IMR-90 (cell line): ENCODE measurements at regions not wholly inside any gene's neighbourhood (a gene's known extent, or its start where the extent isn't known, plus 50 kb on each side); places are given as distances from the start of the nearest gene placed in this dataset.

Source experiments
- ATAC-seq: fragments of 200-7000 bp; cut with Tn5 transposase; 2 replicates; pipeline ENCODE4 v1.9.1; 2020; ENCODE audit warnings: low read depth, mild to moderate bottlenecking, moderate library complexity
- BruUV-seq: library from RNA; stranded (reverse); fragments of 400-500 nt; replicated peaks from 2 replicates; lab custom pipeline; 2021; lab: Mats Ljungman, UMichigan
- CTCF ChIA-PET: fragments of 300-600 bp; formaldehyde crosslinking; extraction: SDS; loops from one replicate; lab custom pipeline; 2021; ENCODE audit warnings: antibody characterized with exemption; lab: Yijun Ruan, JAX
- POLR2A ChIA-PET: fragments of 300-600 bp; sonication (Branson Sonifier 250); formaldehyde crosslinking; loops from one replicate; lab custom pipeline; 2022; ENCODE audit warnings: antibody characterized with exemption; ENCODE audit not compliant: unreplicated experiment; lab: Charles Lee
- DNase-seq: peaks from one replicate; pipeline ENCODE4 v3.0.0; 2013
- H2AFZ ChIP-seq: replicated peaks from 2 replicates; pipeline ENCODE3; 2013; ENCODE audit warnings: low read length, mild to moderate bottlenecking; ENCODE audit not compliant: poor library complexity
- H2AK5ac ChIP-seq: 2 replicates; pipeline ENCODE4 v1.6.1; 2013; ENCODE audit warnings: low read depth, low read length, inconsistent platforms
- H2AK9ac ChIP-seq: replicated peaks from 2 replicates; pipeline ENCODE3; 2013; ENCODE audit warnings: mild to moderate bottlenecking, low read depth, low read length, moderate library complexity; ENCODE audit not compliant: poor library complexity
- H2BK120ac ChIP-seq: 2 replicates; pipeline ENCODE4 v1.6.1; 2013; ENCODE audit warnings: low read depth, low read length, inconsistent platforms
- H2BK15ac ChIP-seq: 3 replicates; pipeline ENCODE4 v1.6.1; 2013; ENCODE audit warnings: low read depth, low read length, inconsistent platforms
- H2BK20ac ChIP-seq: 2 replicates; pipeline ENCODE4 v1.6.1; 2013; ENCODE audit warnings: low read depth, mild to moderate bottlenecking, inconsistent platforms, low read length, moderate library complexity
- H2BK5ac ChIP-seq: 2 replicates; pipeline ENCODE4 v1.6.1; 2013; ENCODE audit warnings: mild to moderate bottlenecking, low read depth, low read length, inconsistent platforms; ENCODE audit not compliant: poor library complexity, severe bottlenecking
- H3K14ac ChIP-seq: replicated peaks from 2 replicates; pipeline ENCODE4 v1.6.1; 2013; ENCODE audit warnings: low read depth, low read length, inconsistent platforms
- H3K18ac ChIP-seq: 2 replicates; pipeline ENCODE4 v1.6.1; 2013; ENCODE audit warnings: low read depth, low read length, control low read depth
- H3K23ac ChIP-seq: 2 replicates; pipeline ENCODE4 v1.6.1; 2013; ENCODE audit warnings: low read depth, low read length, inconsistent platforms
- H3K27ac ChIP-seq: 2 replicates; pipeline ENCODE4 v1.5.1; 2013; ENCODE audit warnings: mild to moderate bottlenecking, control low read depth, low read length; ENCODE audit not compliant: insufficient read depth
- H3K27me3 ChIP-seq: 2 replicates; pipeline ENCODE4 v1.6.1; 2013; ENCODE audit warnings: low read length; ENCODE audit not compliant: control insufficient read depth, insufficient read depth
- H3K36me3 ChIP-seq: 2 replicates; pipeline ENCODE4 v1.6.1; 2013; ENCODE audit warnings: low read length, mixed read lengths; ENCODE audit not compliant: control insufficient read depth, insufficient read depth
- H3K4ac ChIP-seq: 2 replicates; pipeline ENCODE4 v1.6.1; 2013; ENCODE audit warnings: low read depth, low read length, inconsistent platforms
- H3K4me1 ChIP-seq: 2 replicates; pipeline ENCODE4 v1.6.1; 2013; ENCODE audit warnings: low read length, mixed read lengths; ENCODE audit not compliant: control insufficient read depth, insufficient read depth
- H3K4me2 ChIP-seq: 2 replicates; pipeline ENCODE4 v1.6.1; 2013; ENCODE audit warnings: low read depth, mild to moderate bottlenecking, control low read depth, low read length, moderate library complexity
- H3K4me3 ChIP-seq: 2 replicates; pipeline ENCODE4 v1.5.1; 2013; ENCODE audit warnings: low read depth, mild to moderate bottlenecking, control low read depth, low read length, moderate library complexity; ENCODE audit not compliant: insufficient read depth
- H3K56ac ChIP-seq: 2 replicates; pipeline ENCODE4 v1.6.1; 2013; ENCODE audit warnings: low read length, inconsistent platforms; ENCODE audit not compliant: insufficient read depth; ENCODE audit errors: extremely low read depth
- H3K79me1 ChIP-seq, 2 experiments: 2 replicates each; pipeline ENCODE4 v1.6.1; 2013; ENCODE audit warnings: low read length in 2 of 2, inconsistent platforms in 1 of 2, low read depth in 1 of 2
- H3K9ac ChIP-seq: 2 replicates; pipeline ENCODE4 v1.6.1; 2013; ENCODE audit warnings: low read depth, low read length, control low read depth
- H3K9me1 ChIP-seq: 2 replicates; pipeline ENCODE4 v1.6.1; 2013; ENCODE audit warnings: low read length, inconsistent platforms; ENCODE audit not compliant: insufficient read depth
- H3K9me3 ChIP-seq: 2 replicates; pipeline ENCODE4 v1.6.1; 2013; ENCODE audit warnings: low read length; ENCODE audit not compliant: control insufficient read depth, insufficient read depth
- H4K20me1 ChIP-seq: 2 replicates; pipeline ENCODE4 v1.6.1; 2013; ENCODE audit warnings: low read length, inconsistent platforms; ENCODE audit not compliant: insufficient read depth
- H4K5ac ChIP-seq: 2 replicates; pipeline ENCODE4 v1.6.1; 2013; ENCODE audit warnings: mild to moderate bottlenecking, low read depth, low read length, control low read depth
- H4K8ac ChIP-seq, 2 experiments: 2 replicates each; pipeline ENCODE4 v1.6.1; 2013; ENCODE audit warnings: low read depth in 2 of 2, low read length in 2 of 2, control low read depth in 1 of 2, inconsistent platforms in 1 of 2
- H4K91ac ChIP-seq: 2 replicates; pipeline ENCODE4 v1.6.1; 2013; ENCODE audit warnings: low read depth, low read length, inconsistent platforms; ENCODE audit not compliant: insufficient read depth
- BHLHE40 ChIP-seq: fragments of 150-350 bp; IDR thresholded peaks from 2 replicates; pipeline ENCODE4 v1.6.1; 2016; ENCODE audit warnings: mild to moderate bottlenecking, low read depth, low read length
- CEBPB ChIP-seq: IDR thresholded peaks from 2 replicates; pipeline ENCODE4 v1.6.1; 2012; ENCODE audit warnings: low read depth, low read length, improper control_type of control experiment
- CHD1 ChIP-seq: IDR thresholded peaks from 2 replicates; pipeline ENCODE4 v1.6.1; 2012; ENCODE audit warnings: low read depth, low read length, improper control_type of control experiment
- FOS ChIP-seq: fragments of 150-350 bp; IDR thresholded peaks from 2 replicates; pipeline ENCODE4 v1.6.1; 2016; ENCODE audit warnings: low read depth, low read length
- MAFK ChIP-seq: IDR thresholded peaks from 2 replicates; pipeline ENCODE4 v1.6.1; 2012; ENCODE audit warnings: low read depth, low read length, improper control_type of control experiment
- MAZ ChIP-seq: IDR thresholded peaks from 2 replicates; pipeline ENCODE4 v1.6.1; 2012; ENCODE audit warnings: low read depth, mild to moderate bottlenecking, low read length, improper control_type of control experiment, moderate library complexity, borderline replicate concordance
- MXI1 ChIP-seq: IDR thresholded peaks from 2 replicates; pipeline ENCODE4 v1.6.1; 2012; ENCODE audit warnings: low read depth, mild to moderate bottlenecking, low read length, moderate library complexity, borderline replicate concordance
- NFE2L2 ChIP-seq: fragments of 150-350 bp; IDR thresholded peaks from 2 replicates; pipeline ENCODE4 v1.6.1; 2016; ENCODE audit warnings: low read depth, mild to moderate bottlenecking, low read length
- RAD21 ChIP-seq: IDR thresholded peaks from 2 replicates; pipeline ENCODE4 v1.6.1; 2012; ENCODE audit warnings: low read length, improper control_type of control experiment
- SMC3 ChIP-seq: fragments of 150-350 bp; IDR thresholded peaks from 2 replicates; pipeline ENCODE4 v1.6.1; 2016; ENCODE audit warnings: low read depth, mild to moderate bottlenecking, antibody characterized with exemption, low read length, moderate library complexity
- USF2 ChIP-seq: fragments of 150-350 bp; IDR thresholded peaks from 2 replicates; pipeline ENCODE4 v1.6.1; 2017; ENCODE audit warnings: mild to moderate bottlenecking, antibody characterized with exemption, low read length, low read depth
- WGBS, 2 experiments: methylation state at CpG; one replicate each; pipeline versions ENCODE4 v1.1.5 to v1.1.7; 2013; ENCODE audit warnings: missing lambda C conversion rate in 2 of 2; ENCODE audit not compliant: insufficient read length in 1 of 2; ENCODE audit errors: extremely low coverage in 2 of 2; 5-methylcytosine and 5-hydroxymethylcytosine counted together
- dilution Hi-C: fragments of 300-500 bp; cut with HindIII; formaldehyde crosslinking; loops from one replicate; pipeline ENCODE4 v1.14.3; 2018; ENCODE audit warnings: low sequenced_read_pairs; ENCODE audit not compliant: unreplicated experiment
- in situ Hi-C: fragments of 300-500 bp; cut with MboI; formaldehyde crosslinking; loops from 3 replicates; pipeline ENCODE4 v1.14.3; 2019; ENCODE audit warnings: low sequenced_read_pairs, inconsistent platforms, mixed read lengths
- intact Hi-C: fragments of 100-400 bp; cut with micrococcal nuclease; formaldehyde crosslinking; loops from 2 replicates; pipeline ENCODE4 v1.10.0; 2022
- TF ChIP-seq, protein P1 (sequence below): conservative IDR thresholded peaks from 2 replicates; pipeline ENCODE4 v1.5.1; 2012; ENCODE audit warnings: mild to moderate bottlenecking, low read depth, low read length, improper control_type of control experiment

GRCh38 chr2:40625849-40626248, 174.0 kb upstream of the SLC8A1 start:
- POLR2A ChIA-PET, result interaction anchor here (1.0 kb wide), 1 partner anchor 19 kb away, joined by 3 read pairs; no protein-coding TSS in a partner anchor
- Histone ChIP-seq H3K9me3 (no peaks in the 10 kb centered on the region), H2BK20ac (no peak overlapping the region), H3K4me1 (no peaks in the 10 kb centered on the region), H2BK120ac (no peak overlapping the region), H3K23ac (no peak overlapping the region), H3K79me1 (no peaks in the 10 kb centered on the region), H2BK5ac (peak overlapping the region; percentile 57), H3K27ac (no peak overlapping the region), H3K56ac (no peak overlapping the region), H3K36me3 (no peaks in the 10 kb centered on the region), H4K8ac (no peak overlapping the region), H3K27me3 (no peaks in the 10 kb centered on the region), H3K9ac (no peak overlapping the region), H3K4ac (no peak overlapping the region), H2AK5ac (no peak overlapping the region), H2BK15ac (no peak overlapping the region), H3K18ac (no peak overlapping the region), H3K14ac (no peak overlapping the region), H3K4me3 (no peak overlapping the region), H3K9me1 (no peaks in the 10 kb centered on the region), H4K20me1 (no peaks in the 10 kb centered on the region), H2AK9ac (no peak overlapping the region), H4K91ac (no peak overlapping the region), H2AFZ (no peak overlapping the region), H3K4me2 (peak overlapping the region; percentile 38; the same call in 1 of the 2 replicates), H4K5ac (no peak overlapping the region)
- no TSS peak for BruUV-seq
- TF ChIP-seq MXI1 (no peak), CHD1 (no peak), RAD21 (no peak), NFE2L2 (no peak), FOS (peak; percentile 83; the same call in 1 of the 2 replicates), MAZ (no peak), CEBPB (peak; percentile 76), USF2 (peak; percentile 46; the same call in 1 of the 2 replicates), BHLHE40 (0 out of 2 replicates have a peak, but pooled peaks have one; percentile 19), MAFK (peak; percentile 18; the same call in 1 of the 2 replicates), SMC3 (no peak)
- TF ChIP-seq, protein P1, sequence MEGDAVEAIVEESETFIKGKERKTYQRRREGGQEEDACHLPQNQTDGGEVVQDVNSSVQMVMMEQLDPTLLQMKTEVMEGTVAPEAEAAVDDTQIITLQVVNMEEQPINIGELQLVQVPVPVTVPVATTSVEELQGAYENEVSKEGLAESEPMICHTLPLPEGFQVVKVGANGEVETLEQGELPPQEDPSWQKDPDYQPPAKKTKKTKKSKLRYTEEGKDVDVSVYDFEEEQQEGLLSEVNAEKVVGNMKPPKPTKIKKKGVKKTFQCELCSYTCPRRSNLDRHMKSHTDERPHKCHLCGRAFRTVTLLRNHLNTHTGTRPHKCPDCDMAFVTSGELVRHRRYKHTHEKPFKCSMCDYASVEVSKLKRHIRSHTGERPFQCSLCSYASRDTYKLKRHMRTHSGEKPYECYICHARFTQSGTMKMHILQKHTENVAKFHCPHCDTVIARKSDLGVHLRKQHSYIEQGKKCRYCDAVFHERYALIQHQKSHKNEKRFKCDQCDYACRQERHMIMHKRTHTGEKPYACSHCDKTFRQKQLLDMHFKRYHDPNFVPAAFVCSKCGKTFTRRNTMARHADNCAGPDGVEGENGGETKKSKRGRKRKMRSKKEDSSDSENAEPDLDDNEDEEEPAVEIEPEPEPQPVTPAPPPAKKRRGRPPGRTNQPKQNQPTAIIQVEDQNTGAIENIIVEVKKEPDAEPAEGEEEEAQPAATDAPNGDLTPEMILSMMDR, result no peak
- WGBS, 2 experiments, result no CpG with 5 or more reads among the region's 3 CpGs
- intact Hi-C loops (no loop called here), in situ Hi-C loops (no loop called here), dilution Hi-C loops (no loop called here)
- ATAC-seq (peak; percentile 57), DNase-seq (peak; percentile 90)
- CTCF ChIA-PET, result interaction anchor here (0.6 kb wide), 1 partner anchor 118 kb away, joined by 3 read pairs; no protein-coding TSS in a partner anchor
